ENCODE measurements at regions not wholly inside any gene's neighbourhood (a gene's known extent, or its start where the extent isn't known, plus 50 kb on each side); places are given as distances from the start of the nearest gene placed in this dataset.
"Not testable (repeated sequence)": the region's sequence is repeated elsewhere in the genome, so short reads cannot be mapped to it uniquely, and the experiment has no call there.

- DNase-seq = no peak
Observed at GRCh38 chr12:112711507-112711906, 80.0 kb upstream of the RPH3A start.

DNA sequence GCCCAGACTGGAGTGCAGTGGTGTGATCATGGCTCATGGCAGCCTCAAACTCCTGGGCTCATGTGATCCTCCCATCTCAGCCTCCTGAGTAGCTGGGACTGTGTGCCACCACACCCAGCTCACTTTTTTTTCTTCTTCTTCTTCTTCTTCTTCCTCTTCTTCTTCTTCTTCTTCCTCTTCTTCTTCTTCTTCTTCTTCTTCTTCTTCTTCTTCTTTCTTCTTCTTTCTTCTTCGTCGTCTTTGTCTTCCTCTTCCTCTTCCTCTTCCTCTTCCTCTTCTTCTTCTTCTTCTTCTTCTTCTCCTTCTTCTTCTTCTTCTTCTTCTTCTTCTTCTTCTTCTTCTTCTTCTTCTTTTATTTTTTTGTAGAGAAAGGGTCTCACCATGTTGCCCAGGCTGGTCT, 78.8 kb upstream of the RPH3A start:
- DNase-seq = not testable (repeated sequence)

DNA sequence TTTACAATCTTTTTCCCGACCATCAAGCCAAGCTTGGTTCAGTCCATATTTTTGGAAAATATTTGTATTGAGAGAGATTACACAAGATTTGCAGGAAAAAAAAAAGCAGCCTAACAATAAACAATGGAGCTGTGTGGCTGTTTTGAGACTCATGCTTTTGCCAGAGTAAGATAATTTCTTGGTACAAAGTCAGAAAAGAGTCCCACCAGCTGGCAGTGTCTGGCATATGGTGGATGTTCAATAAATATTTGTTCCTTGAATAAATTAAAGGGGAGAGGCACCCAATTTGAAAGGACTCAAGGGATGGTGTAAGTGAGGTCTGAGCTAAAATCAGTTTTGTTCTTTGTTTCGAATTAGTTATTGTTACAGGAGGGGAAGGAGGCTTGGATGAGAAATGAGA, 78.1 kb upstream of the RPH3A start:
- DNase-seq = no peak

DNA sequence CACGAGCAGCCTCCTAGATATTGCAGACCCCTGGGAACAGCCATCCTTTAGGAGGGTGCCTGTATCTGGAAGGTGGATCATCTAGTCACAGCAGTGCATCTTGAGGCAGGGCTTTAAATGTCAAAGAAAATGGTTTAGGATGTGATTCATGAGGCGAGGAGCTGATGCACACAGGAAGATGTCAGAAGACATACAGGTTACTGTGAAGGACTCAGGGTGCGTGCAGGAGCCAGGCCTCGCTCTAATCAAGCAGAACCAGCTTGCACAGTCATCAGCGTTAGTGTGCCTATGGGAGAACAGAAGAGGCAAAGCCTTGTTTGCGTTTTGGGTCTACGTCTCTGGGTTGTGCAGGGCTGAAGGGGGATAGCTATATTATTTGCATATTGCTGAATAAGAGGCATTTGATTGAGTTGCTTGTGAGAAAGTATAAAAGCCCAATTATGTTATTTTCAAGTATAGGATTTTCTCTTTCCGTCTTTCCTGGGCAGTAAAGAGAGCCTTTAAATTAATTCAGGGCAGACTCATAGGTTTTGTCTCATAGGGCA, 77.3 kb upstream of the RPH3A start:
- no peak for DNase-seq

- DNase-seq = no peak
Observed at GRCh38 chr12:112716099-112717093, 75.2 kb upstream of the RPH3A start.

GRCh38 chr12:112728864-112729263, 62.7 kb upstream of the RPH3A start:
- DNase-seq = no peak

DNA sequence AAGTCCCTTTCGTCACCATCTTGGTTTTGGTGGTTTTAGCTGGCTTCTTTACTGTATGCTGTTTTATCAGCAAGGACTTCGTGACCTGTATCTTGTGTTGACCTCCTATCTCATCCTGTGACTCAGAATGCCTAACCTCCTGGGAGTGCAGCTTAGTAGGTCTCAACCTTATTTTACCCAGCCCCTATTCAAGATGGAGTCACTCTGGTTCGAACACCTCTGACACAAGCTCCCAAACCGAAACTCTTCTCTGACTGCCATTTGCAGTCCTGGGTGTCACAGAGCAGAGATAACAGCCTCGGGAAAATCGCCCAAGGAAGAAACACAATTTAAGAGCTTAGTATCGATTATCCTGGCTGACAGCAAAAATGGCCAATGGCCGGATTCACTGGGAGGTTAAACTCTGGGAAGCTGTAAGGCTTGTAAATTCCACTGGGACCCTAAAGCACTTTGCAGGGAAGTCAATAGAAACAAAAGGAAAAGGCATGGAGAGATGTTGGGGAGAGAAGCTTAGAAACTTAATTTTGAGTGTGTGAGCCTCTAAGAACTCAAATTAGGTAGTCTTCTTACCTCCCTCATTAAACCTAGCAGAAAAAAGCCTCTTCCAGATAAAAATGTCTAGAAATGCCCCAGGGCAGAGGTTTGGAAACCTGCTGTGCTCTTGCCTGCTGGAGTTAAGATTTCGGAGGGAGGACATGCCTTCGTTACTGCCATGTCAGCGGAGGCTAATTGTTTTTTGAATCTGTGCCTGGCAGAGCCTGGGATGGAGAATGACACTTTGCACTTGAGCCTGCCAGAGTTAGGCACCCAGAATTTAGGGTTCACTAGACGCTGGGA, 56.5 kb upstream of the RPH3A start:
- no peak for DNase-seq

DNA sequence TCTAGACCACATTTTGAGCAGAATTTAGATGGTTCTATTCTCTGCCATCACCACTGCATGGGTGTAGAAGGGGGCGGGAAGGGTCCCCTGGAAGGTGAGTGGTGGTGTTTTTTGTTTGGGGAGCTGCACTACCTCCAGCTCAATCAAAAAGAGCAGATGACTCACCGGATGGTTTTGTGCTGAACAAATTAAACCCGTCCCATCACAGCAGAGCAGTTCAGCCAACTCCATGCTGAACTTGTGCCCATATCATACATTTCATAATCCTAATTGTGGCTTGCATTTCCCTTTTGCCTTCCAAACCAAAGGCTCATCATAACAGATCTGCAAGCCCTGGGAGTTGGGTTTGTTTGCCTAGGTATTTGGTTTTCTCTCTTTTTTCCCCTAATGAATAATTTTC, 53.0 kb upstream of the RPH3A start:
- no peak for DNase-seq

GRCh38 chr12:112740387-112740934, 51.1 kb upstream of the RPH3A start:
- no peak for DNase-seq

DNA sequence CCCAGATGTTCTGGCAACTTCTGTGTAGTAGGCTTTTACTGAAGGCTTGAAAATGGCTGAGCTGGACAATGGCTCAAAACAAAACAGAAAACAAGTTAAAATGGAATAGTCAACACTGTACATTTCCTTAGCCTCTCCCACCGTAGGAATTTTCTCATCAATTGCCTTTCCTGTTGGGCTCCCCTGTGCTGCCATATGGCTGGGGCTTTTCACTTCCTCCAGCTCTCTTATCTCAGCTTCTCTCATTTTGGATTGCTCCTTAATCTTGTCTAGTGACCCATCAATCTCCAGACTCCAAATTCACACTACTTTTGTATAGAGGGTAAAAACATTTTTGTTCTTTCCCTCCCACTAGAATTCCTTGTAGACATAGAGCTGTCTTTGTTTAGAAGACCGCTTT, 50.4 kb upstream of the RPH3A start:
- no peak for DNase-seq
